NCI-H82 treated with DMSO at 0.1 percent for 48 hours (cell line): ENCODE measurements at regions not wholly inside any gene's neighbourhood (a gene's known extent, or its start where the extent isn't known, plus 50 kb on each side); places are given as distances from the start of the nearest gene placed in this dataset.
A peak's percentile ranks its signal among the peaks of the same experiment; 100 is the strongest.
"Not testable (repeated sequence)": the region's sequence is repeated elsewhere in the genome, so short reads cannot be mapped to it uniquely, and the experiment has no call there.

ENCODE experiments used
- DNase-seq: peaks from one replicate; lab custom pipeline; 2025; ENCODE audit not compliant: unreplicated experiment; lab: John Stamatoyannopoulos, UW

DNA sequence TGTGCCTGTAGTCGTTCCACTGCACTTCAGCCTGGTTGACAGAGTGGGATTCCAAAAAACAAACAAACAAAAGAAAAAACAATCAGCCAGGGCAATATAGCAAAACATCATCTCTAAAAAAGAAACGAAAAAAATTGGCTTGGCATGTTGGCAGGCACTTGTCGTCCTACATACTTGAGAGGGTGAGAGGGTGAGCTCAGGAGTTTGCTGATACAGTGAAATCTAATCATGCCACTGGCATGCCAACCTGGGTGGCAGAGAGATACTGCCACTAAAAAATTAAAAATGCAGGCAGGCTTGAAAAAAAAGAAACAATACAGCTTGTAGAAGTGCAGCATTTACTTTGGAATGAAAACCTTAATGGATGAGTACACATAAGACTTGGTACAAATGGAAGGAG is 282.9 kb upstream of the RGPD4 start:
- no peak for DNase-seq

DNA sequence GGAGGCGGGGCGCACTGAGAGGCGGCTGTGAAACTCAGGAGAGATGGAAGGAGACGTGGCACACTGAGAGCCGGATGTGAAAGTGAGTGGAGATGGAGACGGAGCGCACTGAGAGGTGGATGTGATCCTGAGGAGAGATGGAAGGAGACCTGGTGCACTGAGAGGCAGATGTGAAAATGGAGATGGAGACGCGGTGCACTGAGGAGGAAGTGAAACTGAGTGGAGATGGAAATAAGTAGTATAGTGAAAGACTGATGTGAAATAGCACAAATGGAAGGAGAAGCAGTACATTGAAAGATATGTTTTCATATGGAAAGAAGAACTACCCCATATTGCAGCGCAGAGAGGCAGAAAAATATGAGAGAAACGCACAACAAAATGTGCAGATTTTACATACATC is 281.6 kb upstream of the RGPD4 start:
- no peak for DNase-seq

GRCh38 chr2:107545851-107546250 is 280.8 kb upstream of the RGPD4 start:
- DNase-seq, result no peak

DNA sequence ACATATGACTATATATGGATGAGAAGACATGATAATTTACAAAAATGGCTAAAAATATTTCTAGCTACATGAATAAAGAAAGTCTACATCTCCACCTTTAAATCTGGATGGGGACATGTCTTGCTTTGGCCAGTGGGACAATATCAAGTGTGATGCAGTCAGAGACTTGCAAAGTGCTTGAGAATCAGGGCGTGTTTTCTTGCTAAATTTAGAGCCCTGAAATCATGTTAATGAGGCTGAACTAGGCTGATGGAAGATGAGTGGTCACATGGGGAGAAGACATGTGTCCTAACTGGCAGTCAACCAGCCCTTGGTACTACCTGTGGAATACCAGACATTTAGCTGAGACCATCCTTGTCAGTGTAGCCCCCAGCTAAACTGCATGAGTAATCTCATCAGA is 278.5 kb upstream of the RGPD4 start:
- DNase-seq, result no peak

DNA sequence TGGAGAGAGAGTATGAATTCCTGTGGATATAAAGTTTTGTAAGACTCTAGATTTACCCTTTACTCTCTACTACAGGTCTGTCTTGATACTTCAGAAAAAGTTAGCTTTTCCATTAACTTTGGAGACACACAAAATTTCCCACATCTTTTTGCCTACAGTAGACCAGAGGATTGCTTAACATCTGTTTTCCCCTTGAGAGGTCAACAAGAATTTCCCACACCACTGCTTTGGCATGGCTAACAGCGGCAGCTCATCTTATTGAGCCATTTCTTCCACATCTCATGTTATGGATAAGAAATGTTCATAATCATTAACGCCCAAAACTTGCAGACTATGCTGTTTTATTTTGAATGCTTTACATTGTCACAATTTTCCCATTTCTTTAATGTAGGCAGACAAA is 273.6 kb upstream of the RGPD4 start:
- DNase-seq, result no peak

- no peak for DNase-seq
Observed at GRCh38 chr2:107553539-107553938, 273.2 kb upstream of the RGPD4 start.

- no peak for DNase-seq
Observed at GRCh38 chr2:107556038-107556627, 270.6 kb upstream of the RGPD4 start.

DNA sequence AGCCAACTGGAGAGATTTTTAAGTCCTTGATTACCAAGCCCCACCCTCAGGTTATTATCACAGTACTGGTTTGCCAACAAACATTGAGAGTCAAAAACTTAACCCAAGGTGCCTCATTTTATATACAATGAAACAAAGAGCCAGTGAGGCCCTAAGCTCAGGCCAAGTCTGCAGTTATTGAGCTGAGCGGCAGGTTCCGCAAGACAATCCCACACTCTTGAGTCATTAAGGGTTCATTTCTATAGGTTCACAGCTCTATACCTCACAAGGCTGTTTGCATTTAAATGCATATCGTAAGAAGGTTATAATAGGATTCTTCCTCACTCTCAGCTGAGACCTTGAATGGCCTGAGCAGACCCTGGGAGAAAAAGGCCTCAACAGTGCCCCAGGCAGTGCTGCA is 268.4 kb upstream of the RGPD4 start:
- no peak for DNase-seq

DNA sequence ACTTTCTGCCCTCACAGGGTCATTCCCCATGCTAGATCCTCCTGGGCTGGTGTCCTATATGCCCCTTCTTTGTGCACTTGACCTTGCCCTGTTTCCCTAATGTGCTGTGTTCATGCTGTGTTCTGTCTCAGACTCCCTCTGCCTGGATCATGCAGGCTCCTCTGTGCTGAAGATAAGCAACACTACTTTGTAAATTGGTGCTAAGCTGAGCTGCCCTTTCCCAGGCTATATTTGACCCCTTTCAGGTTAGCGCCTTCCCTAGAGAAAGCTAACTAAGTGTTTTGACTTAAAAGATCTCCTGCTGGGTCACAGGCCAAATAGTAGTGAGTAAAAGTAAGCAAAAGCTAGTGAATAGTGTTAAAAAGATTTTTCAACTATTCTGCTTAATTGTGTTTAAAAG is 257.2 kb upstream of the RGPD4 start:
- DNase-seq, result no peak

DNA sequence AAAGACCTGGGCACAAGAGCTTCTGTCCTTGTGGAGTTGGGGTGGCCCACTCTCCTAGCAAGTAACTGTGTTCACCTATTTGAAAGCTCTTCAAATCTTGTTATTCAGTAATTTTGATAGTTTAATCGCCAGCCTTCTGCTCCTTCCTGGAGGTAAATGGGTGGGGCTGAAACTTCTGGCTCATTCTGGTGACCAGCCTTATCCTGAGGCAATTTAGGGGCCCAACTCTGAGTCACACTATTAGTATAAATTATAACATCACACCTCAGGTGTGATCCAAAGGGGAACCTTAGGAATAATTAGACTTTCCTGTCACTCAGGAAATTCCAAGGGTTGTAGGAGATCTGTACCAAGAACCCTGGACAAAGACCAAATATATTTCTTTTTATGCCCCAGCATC is 255.8 kb upstream of the RGPD4 start:
- DNase-seq, result peak; percentile 40

GRCh38 chr2:107572890-107573289 is 253.8 kb upstream of the RGPD4 start:
- DNase-seq, result not testable (repeated sequence)

DNA sequence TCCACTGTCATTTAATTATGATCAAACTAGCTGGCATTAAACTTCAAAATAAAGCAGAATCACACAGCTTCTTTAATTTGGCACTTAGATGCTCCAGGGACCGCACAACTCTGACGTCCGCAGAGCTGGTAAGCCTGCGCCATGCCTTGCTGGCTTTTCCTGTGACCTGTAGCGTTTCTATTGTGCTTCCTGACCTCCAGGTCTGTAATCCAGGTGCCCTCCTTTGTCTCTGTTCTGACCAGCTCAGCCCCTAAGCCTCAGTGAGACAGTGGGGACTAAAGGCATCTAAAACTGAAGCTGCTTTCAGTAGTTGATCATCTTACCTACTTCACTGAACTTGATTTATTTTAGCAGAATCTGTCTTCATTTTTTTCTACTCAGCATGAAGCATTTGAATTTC is 249.7 kb upstream of the RGPD4 start:
- no peak for DNase-seq

GRCh38 chr2:107582487-107582886 is 244.2 kb upstream of the RGPD4 start:
- DNase-seq, result no peak

DNA sequence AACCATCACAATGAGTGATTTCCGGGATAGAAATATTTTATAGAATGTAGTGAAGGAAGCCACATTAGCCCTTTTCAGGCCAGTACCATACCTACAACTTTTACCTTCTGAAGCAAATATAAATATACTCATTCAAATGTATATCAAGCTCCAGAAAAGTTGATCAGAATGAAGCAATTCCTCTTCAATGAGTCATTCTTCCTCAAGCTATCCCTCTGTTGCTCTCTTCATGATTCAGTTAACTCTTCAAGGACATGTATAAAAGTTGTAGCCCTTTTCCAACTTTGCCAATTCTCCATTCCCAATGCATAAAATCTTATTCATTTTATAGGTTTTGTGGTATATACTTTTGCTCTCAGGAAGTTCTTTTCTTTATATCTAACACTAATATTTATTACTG is 242.1 kb upstream of the RGPD4 start:
- no peak for DNase-seq

GRCh38 chr2:107585851-107586250 is 240.8 kb upstream of the RGPD4 start:
- DNase-seq, result no peak

- no peak for DNase-seq
Observed at GRCh38 chr2:107588181-107588580, 238.5 kb upstream of the RGPD4 start.

- peak; percentile 43 for DNase-seq
Observed at GRCh38 chr2:107589079-107589491, 237.6 kb upstream of the RGPD4 start.

GRCh38 chr2:107591561-107592279 is 235.0 kb upstream of the RGPD4 start:
- no peak for DNase-seq

DNA sequence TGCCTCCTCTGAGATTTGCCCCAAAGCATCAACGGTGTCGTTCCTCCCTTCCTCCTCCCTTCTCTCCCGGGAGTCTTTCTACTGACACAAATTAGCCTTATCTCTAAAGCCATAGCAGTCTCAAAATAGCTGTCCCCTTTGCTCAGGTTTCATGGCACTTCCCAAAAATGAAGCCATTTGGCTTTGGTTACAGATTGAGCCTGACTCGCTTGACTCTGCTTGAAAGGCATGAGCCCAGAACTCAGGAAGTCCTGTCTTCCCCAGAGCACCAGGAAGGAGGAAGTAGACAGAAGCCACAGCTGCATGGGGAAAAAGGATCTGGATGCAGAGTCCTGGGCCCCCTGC is 234.4 kb upstream of the RGPD4 start:
- no peak for DNase-seq

DNA sequence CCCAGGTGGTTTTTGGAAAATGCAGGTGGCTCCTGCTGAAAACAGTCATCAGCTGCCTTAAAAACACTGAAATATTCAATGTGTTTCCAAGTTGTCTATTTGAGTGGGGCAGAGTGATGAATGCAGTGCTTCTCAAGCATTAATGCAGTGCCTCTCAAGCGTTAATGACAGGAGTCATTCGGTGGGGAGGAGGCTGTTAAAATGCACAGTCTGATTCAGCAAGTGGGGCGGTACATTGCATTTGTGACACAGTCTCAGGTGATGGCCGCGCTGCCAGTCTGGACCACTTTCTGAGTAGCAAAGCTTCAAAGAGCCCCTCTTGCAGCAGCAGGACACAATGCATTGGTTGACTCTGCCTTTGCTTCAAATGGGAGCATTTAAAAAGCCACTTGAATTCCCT is 231.4 kb upstream of the RGPD4 start:
- DNase-seq, result no peak

DNA sequence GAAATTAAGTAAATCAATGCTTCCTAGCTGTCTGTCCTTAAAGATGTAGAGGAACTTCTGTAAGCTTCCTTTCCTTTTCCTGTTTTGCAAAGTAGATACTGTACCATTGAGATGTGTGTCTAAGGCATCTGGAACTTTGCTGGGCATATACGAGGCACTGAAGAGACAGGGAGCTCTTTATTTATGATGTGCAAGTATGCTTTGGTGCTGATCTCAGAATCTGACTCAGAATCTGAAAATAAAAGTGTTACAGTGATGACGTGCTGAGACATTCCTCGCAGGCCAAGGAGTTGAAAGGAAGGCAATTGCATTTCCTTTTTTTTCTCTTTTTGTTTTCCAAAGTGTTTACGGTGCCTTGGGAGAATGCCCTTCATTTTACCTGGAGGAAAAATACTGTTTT is 230.9 kb upstream of the RGPD4 start:
- DNase-seq, result no peak

- no peak for DNase-seq
Observed at GRCh38 chr2:107597507-107597906, 229.2 kb upstream of the RGPD4 start.

DNA sequence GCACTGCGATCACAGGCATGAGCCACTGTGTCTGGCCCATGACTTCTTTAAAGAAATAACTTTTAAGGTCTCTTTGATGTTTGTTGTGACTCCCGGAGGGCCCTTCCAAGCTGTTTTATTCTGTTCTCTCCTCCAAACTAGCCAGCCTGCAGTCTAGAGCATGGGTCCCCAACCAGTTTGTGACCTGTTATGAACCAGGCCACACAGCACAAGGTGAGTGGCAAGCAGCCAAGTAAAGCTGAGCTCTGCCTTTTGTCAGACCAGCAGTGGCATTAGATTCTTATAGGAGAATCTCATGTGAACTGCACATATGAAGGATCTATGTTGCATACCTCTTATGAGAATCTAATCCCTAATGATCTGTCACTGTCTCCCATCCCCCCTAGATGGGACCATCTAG is 223.9 kb upstream of the RGPD4 start:
- no peak for DNase-seq
